ENCODE measurements at regions not wholly inside any gene's neighbourhood (a gene's known extent, or its start where the extent isn't known, plus 50 kb on each side); places are given as distances from the start of the nearest gene placed in this dataset.

DNA sequence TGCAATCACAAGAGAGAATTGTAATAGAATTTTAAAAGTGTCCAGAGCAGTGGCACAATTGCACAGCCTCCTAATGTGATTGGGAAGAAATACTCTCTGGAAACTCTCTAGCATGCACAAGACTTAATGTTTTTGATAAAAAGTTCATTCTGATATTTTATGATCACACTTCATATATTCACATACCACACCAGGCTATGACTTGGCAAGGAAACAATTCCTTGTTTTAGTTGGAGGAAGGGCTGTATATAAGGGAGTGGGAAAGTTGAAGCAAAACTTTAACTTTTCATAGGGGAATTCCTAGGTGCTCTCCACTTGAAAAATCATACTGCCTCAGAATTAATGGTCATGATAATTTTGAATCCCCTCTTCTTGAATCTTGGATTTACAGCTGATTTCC is 61.5 kb upstream of the ASB17 start:
- TF ChIP-seq, protein P1, sequence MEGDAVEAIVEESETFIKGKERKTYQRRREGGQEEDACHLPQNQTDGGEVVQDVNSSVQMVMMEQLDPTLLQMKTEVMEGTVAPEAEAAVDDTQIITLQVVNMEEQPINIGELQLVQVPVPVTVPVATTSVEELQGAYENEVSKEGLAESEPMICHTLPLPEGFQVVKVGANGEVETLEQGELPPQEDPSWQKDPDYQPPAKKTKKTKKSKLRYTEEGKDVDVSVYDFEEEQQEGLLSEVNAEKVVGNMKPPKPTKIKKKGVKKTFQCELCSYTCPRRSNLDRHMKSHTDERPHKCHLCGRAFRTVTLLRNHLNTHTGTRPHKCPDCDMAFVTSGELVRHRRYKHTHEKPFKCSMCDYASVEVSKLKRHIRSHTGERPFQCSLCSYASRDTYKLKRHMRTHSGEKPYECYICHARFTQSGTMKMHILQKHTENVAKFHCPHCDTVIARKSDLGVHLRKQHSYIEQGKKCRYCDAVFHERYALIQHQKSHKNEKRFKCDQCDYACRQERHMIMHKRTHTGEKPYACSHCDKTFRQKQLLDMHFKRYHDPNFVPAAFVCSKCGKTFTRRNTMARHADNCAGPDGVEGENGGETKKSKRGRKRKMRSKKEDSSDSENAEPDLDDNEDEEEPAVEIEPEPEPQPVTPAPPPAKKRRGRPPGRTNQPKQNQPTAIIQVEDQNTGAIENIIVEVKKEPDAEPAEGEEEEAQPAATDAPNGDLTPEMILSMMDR (IDR thresholded peaks at IDR 0.05; ENCODE audit: low read depth, low read length), result no peak
- no peak overlapping the region for H3K4me3 ChIP-seq (ENCODE audit: low read depth, low read length)

DNA sequence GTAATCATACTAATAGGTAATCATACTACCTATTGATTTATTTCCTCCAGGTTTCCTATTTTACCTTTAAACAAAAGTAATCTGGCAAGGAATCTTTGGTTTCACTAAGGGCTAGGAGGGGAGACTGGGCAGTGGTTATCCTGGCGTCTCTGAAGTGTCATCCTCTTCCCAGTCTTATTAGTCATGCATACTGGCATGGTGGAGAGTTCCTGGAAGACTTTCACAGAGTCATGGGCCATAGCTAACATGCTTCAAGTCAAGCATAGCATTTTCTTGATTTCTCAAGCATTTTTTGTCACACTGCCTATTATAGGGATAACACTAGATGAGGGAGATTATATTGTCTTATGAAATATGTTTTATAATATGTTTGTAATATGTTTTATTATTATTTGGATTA is 64.0 kb upstream of the ASB17 start:
- TF ChIP-seq, protein P1 (IDR thresholded peaks at IDR 0.05; ENCODE audit: low read depth, low read length), result no peak

DNA sequence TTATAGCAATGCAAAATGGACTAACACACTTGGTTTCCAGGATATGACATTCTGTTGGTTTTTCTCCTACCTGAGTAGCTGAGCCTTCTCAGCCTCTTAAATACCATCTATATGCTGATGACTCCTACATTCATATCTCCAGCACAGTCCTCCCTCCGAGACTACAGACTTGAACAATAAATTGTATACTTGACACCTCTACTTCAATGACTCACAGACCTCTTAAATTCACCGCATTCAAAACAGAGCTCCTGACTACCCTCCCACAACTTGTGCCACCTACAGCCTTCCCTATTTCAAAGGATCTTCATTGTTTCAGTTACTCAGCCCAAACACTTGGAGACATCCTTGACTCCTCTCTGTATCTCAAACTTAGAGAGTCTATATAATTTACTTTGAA is 66.8 kb upstream of the ASB17 start:
- TF ChIP-seq, protein P1 (IDR thresholded peaks at IDR 0.05; ENCODE audit: low read depth, low read length), result no peak

More for the DNA sequence above, 64.0 kb upstream of the ASB17 start:
- no peak overlapping the region for H3K4me3 ChIP-seq (ENCODE audit: low read depth, low read length)

DNA sequence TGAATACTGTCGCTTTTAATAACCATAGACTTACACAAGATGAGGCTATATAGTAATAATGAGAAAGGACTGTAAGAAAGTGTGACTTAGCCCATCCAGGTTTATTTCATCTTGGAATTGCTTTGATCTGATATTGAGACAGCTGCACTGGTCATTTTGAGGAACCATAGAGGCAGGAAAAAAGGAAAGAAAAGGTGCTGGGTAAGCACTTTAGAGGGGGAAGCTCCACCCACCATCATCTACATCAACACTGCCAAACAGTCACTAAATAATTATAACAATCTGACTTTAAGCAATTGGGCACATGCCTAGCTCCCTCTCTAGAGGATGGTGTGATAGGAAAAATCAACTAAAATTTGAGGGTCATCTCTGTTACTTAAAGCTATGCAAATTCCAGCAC is 70.6 kb upstream of the ST6GALNAC3 start:
- TF ChIP-seq, protein P1 (IDR thresholded peaks at IDR 0.05; ENCODE audit: low read depth, low read length), result no peak
- H3K4me3 ChIP-seq (ENCODE audit: low read depth, low read length), result no peak overlapping the region

More for the DNA sequence above, 66.8 kb upstream of the ASB17 start:
- H3K4me3 ChIP-seq (ENCODE audit: low read depth, low read length), result no peak overlapping the region

DNA sequence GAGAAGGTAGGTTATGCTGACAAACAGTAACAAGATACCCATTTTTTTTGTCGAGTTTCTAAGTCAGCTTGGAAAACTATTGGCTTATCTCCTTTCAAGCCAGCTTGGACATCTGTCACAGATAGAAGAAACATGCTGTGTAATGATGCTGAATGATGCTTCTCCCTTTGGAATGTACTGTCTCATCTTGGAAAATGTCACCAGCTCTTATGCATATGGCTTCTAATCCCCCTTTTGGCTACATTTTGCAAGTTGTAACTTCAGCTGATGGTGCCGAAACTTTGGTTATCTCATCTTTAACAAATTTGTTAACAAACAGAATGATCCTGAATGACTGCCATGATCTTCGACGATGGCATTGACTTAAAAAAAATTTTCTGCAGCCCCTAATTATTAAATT is 68.8 kb upstream of the ST6GALNAC3 start:
- TF ChIP-seq, protein P1 (IDR thresholded peaks at IDR 0.05; ENCODE audit: low read depth, low read length), result no peak
- H3K4me3 ChIP-seq (ENCODE audit: low read depth, low read length), result no peak overlapping the region

DNA sequence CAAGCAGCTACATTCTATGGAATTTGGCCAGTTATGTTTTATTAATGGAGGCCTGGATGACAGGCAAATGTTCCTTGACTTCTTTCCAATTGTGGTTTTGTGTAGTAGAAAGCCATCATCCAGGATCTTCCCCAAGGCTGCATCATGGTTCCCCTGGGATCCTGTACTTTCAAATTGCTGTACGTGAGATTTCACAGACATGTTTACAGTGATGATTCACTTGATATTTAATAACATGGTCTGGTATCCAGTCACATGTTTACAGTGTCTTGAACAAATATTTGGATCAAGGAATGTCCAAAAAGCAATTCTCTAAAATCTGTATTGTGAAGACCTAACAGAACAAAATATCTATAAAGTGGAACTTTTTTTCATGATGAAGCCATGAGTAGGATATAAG is 68.3 kb upstream of the ST6GALNAC3 start:
- H3K4me3 ChIP-seq (ENCODE audit: low read depth, low read length), result no peak overlapping the region
- TF ChIP-seq, protein P1 (IDR thresholded peaks at IDR 0.05; ENCODE audit: low read depth, low read length), result no peak

DNA sequence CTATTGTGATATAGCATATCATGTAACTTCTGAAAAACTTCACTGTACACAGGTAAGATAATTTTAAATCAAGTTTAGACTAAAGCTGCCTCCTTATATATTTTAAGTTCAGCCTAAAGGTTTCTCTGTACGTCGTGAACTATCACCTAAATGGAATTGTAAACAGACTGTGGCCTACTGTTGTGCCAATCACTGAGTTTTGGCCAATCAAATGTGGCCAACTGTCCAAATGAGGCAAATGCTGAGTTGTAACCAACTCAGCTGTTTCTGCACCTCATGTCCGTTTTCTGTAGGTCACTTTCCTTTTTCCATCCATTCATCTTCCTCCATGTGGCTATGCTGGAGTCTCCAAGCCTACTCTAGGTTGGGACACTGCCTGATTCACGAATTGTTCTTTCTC is 63.7 kb upstream of the ST6GALNAC3 start:
- TF ChIP-seq, protein P1 (IDR thresholded peaks at IDR 0.05; ENCODE audit: low read depth, low read length), result no peak
- no peak overlapping the region for H3K4me3 ChIP-seq (ENCODE audit: low read depth, low read length)
